ENCODE measurements at regions not wholly inside any gene's neighbourhood (a gene's known extent, or its start where the extent isn't known, plus 50 kb on each side); places are given as distances from the start of the nearest gene placed in this dataset.
"Not testable (repeated sequence)": the region's sequence is repeated elsewhere in the genome, so short reads cannot be mapped to it uniquely, and the experiment has no call there.

GRCh38 chr15:95624100-95624499 lies 706.4 kb upstream of the NR2F2 start:
- Histone ChIP-seq H3K4me1 (ENCODE audit: insufficient read depth, low read length) (peaks cover 21% of the 10 kb centered on the region), H3K36me3 (ENCODE audit: insufficient read depth, low read length) (no peaks in the 10 kb centered on the region), H2AFZ (ENCODE audit: low read depth, low read length) (no peak overlapping the region), H3K27me3 (ENCODE audit: insufficient read depth, low read length) (no peaks in the 10 kb centered on the region), H3K4me3 (ENCODE audit: low read length) (no peak overlapping the region), H3K9me3 (ENCODE audit: low read length) (peaks cover 4% of the 10 kb centered on the region)

- Histone ChIP-seq H3K9me3 (ENCODE audit: low read length) (peaks cover 4% of the 10 kb centered on the region), H3K27me3 (ENCODE audit: insufficient read depth, low read length) (no peaks in the 10 kb centered on the region), H3K4me1 (ENCODE audit: insufficient read depth, low read length) (peaks cover 21% of the 10 kb centered on the region), H3K36me3 (ENCODE audit: insufficient read depth, low read length) (no peaks in the 10 kb centered on the region), H3K4me3 (ENCODE audit: low read length) (no peak overlapping the region), H2AFZ (ENCODE audit: low read depth, low read length) (no peak overlapping the region)
These were observed 705.7 kb upstream of the NR2F2 start for GRCh38 chr15:95624616-95625361.

GRCh38 chr15:95626501-95627361 lies 703.8 kb upstream of the NR2F2 start:
- Histone ChIP-seq H2AFZ (ENCODE audit: low read depth, low read length) (peak overlapping the region; percentile 95), H3K4me3 (ENCODE audit: low read length) (peak overlapping the region; percentile 28), H3K36me3 (ENCODE audit: insufficient read depth, low read length) (no peaks in the 10 kb centered on the region), H3K27me3 (ENCODE audit: insufficient read depth, low read length) (no peaks in the 10 kb centered on the region), H3K4me1 (ENCODE audit: insufficient read depth, low read length) (peaks cover 21% of the 10 kb centered on the region), H3K9me3 (ENCODE audit: low read length) (peaks cover 4% of the 10 kb centered on the region)

- Histone ChIP-seq H3K9me3 (ENCODE audit: low read length) (no peaks in the 10 kb centered on the region), H3K27me3 (ENCODE audit: insufficient read depth, low read length) (no peaks in the 10 kb centered on the region), H3K4me3 (ENCODE audit: low read length) (no peak overlapping the region), H3K4me1 (ENCODE audit: insufficient read depth, low read length) (peaks cover 21% of the 10 kb centered on the region), H3K36me3 (ENCODE audit: insufficient read depth, low read length) (no peaks in the 10 kb centered on the region), H2AFZ (ENCODE audit: low read depth, low read length) (no peak overlapping the region)
These were observed 700.9 kb upstream of the NR2F2 start for GRCh38 chr15:95629503-95630168.

GRCh38 chr15:95630683-95631082 lies 699.8 kb upstream of the NR2F2 start:
- Histone ChIP-seq H3K4me1 (ENCODE audit: insufficient read depth, low read length) (peaks cover 15% of the 10 kb centered on the region), H3K36me3 (ENCODE audit: insufficient read depth, low read length) (no peaks in the 10 kb centered on the region), H2AFZ (ENCODE audit: low read depth, low read length) (no peak overlapping the region), H3K27me3 (ENCODE audit: insufficient read depth, low read length) (no peaks in the 10 kb centered on the region), H3K9me3 (ENCODE audit: low read length) (no peaks in the 10 kb centered on the region), H3K4me3 (ENCODE audit: low read length) (no peak overlapping the region)

GRCh38 chr15:95635666-95636065 lies 694.8 kb upstream of the NR2F2 start:
- no peaks in the 10 kb centered on the region for H3K9me3 ChIP-seq (ENCODE audit: low read length)
- H3K27me3 ChIP-seq (ENCODE audit: insufficient read depth, low read length), result no peaks in the 10 kb centered on the region
- H3K36me3 ChIP-seq (ENCODE audit: insufficient read depth, low read length), result no peaks in the 10 kb centered on the region
- no peak overlapping the region for H2AFZ ChIP-seq (ENCODE audit: low read depth, low read length)
- H3K4me1 ChIP-seq (ENCODE audit: insufficient read depth, low read length), result no peaks in the 10 kb centered on the region
- H3K4me3 ChIP-seq (ENCODE audit: low read length), result no peak overlapping the region

- no peak overlapping the region for H3K4me3 ChIP-seq (ENCODE audit: low read length)
- H3K36me3 ChIP-seq (ENCODE audit: insufficient read depth, low read length), result no peaks in the 10 kb centered on the region
- no peaks in the 10 kb centered on the region for H3K9me3 ChIP-seq (ENCODE audit: low read length)
- no peaks in the 10 kb centered on the region for H3K27me3 ChIP-seq (ENCODE audit: insufficient read depth, low read length)
- H2AFZ ChIP-seq (ENCODE audit: low read depth, low read length), result no peak overlapping the region
- no peaks in the 10 kb centered on the region for H3K4me1 ChIP-seq (ENCODE audit: insufficient read depth, low read length)
These were observed 694.4 kb upstream of the NR2F2 start for GRCh38 chr15:95636107-95636506.

GRCh38 chr15:95637234-95637633 lies 693.3 kb upstream of the NR2F2 start:
- not testable (repeated sequence) for H3K9me3 ChIP-seq (ENCODE audit: low read length); H3K36me3 ChIP-seq (ENCODE audit: insufficient read depth, low read length); H3K27me3 ChIP-seq (ENCODE audit: insufficient read depth, low read length); H2AFZ ChIP-seq (ENCODE audit: low read depth, low read length); H3K4me3 ChIP-seq (ENCODE audit: low read length); H3K4me1 ChIP-seq (ENCODE audit: insufficient read depth, low read length)

GRCh38 chr15:95639208-95639607 lies 691.3 kb upstream of the NR2F2 start:
- Histone ChIP-seq H3K36me3 (ENCODE audit: insufficient read depth, low read length) (no peaks in the 10 kb centered on the region), H3K4me3 (ENCODE audit: low read length) (no peak overlapping the region), H2AFZ (ENCODE audit: low read depth, low read length) (no peak overlapping the region), H3K4me1 (ENCODE audit: insufficient read depth, low read length) (no peaks in the 10 kb centered on the region), H3K9me3 (ENCODE audit: low read length) (no peaks in the 10 kb centered on the region), H3K27me3 (ENCODE audit: insufficient read depth, low read length) (no peaks in the 10 kb centered on the region)

GRCh38 chr15:95644100-95644875 lies 686.2 kb upstream of the NR2F2 start:
- no peaks in the 10 kb centered on the region for H3K36me3 ChIP-seq (ENCODE audit: insufficient read depth, low read length)
- H3K9me3 ChIP-seq (ENCODE audit: low read length), result no peaks in the 10 kb centered on the region
- peaks cover 5% of the 10 kb centered on the region for H3K4me1 ChIP-seq (ENCODE audit: insufficient read depth, low read length)
- H2AFZ ChIP-seq (ENCODE audit: low read depth, low read length), result no peak overlapping the region
- H3K4me3 ChIP-seq (ENCODE audit: low read length), result no peak overlapping the region
- H3K27me3 ChIP-seq (ENCODE audit: insufficient read depth, low read length), result no peaks in the 10 kb centered on the region

- H3K4me1 ChIP-seq (ENCODE audit: insufficient read depth, low read length), result peaks cover 6% of the 10 kb centered on the region
- no peaks in the 10 kb centered on the region for H3K36me3 ChIP-seq (ENCODE audit: insufficient read depth, low read length)
- no peaks in the 10 kb centered on the region for H3K9me3 ChIP-seq (ENCODE audit: low read length)
- H2AFZ ChIP-seq (ENCODE audit: low read depth, low read length), result no peak overlapping the region
- no peaks in the 10 kb centered on the region for H3K27me3 ChIP-seq (ENCODE audit: insufficient read depth, low read length)
- H3K4me3 ChIP-seq (ENCODE audit: low read length), result no peak overlapping the region
These were observed 684.6 kb upstream of the NR2F2 start for GRCh38 chr15:95645791-95646338.

GRCh38 chr15:95646484-95647273 lies 683.8 kb upstream of the NR2F2 start:
- Histone ChIP-seq H3K27me3 (ENCODE audit: insufficient read depth, low read length) (no peaks in the 10 kb centered on the region), H2AFZ (ENCODE audit: low read depth, low read length) (no peak overlapping the region), H3K9me3 (ENCODE audit: low read length) (no peaks in the 10 kb centered on the region), H3K4me3 (ENCODE audit: low read length) (no peak overlapping the region), H3K36me3 (ENCODE audit: insufficient read depth, low read length) (no peaks in the 10 kb centered on the region), H3K4me1 (ENCODE audit: insufficient read depth, low read length) (peaks cover 6% of the 10 kb centered on the region)

Data from neuron (in vitro differentiated cells).